ENCODE measurements at regions not wholly inside any gene's neighbourhood (a gene's known extent, or its start where the extent isn't known, plus 50 kb on each side); places are given as distances from the start of the nearest gene placed in this dataset.

GRCh38 chr9:1718836-1719235, 296.3 kb upstream of the SMARCA2 start:
- H3K27me3 Mint-ChIP-seq (ENCODE audit: low read depth), result no peaks in the 10 kb centered on the region
- H3K4me1 Mint-ChIP-seq (ENCODE audit: low read depth), result no peaks in the 10 kb centered on the region
- no peaks in the 10 kb centered on the region for H3K36me3 Mint-ChIP-seq (ENCODE audit: low read depth)
- H3K27ac Mint-ChIP-seq (ENCODE audit: unreplicated experiment), result no peak overlapping the region
- H3K9me3 Mint-ChIP-seq (ENCODE audit: low read depth), result peaks cover 12% of the 10 kb centered on the region
- H3K4me3 Mint-ChIP-seq (ENCODE audit: unreplicated experiment), result no peak overlapping the region
- DNase-seq (ENCODE audit: low spot score), result no peak
- TF ChIP-seq CTCF (IDR thresholded peaks at IDR 0.05), result no peak

DNA sequence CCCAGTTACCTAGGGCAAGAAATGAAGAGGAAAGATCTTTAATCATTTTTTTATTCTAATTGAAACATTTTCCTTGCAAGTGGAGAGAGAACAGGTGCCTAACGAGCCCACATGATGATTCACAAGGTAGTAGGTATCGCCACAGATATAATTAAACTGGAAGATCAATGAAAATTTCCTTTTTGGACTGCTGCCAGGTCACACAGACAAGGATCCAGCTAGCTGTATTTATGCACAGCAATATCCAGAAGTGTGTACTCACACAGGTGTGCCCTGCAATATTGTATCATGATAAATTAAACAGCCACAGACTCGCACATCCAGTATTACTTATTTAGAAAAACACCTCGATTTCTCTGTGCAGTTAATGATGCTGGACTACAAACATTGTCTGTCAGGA, 294.0 kb upstream of the SMARCA2 start:
- Mint-ChIP-seq H3K27me3 (ENCODE audit: low read depth) (no peaks in the 10 kb centered on the region), H3K4me3 (ENCODE audit: unreplicated experiment) (no peak overlapping the region), H3K4me1 (ENCODE audit: low read depth) (no peaks in the 10 kb centered on the region), H3K27ac (ENCODE audit: unreplicated experiment) (no peak overlapping the region), H3K36me3 (ENCODE audit: low read depth) (no peaks in the 10 kb centered on the region), H3K9me3 (ENCODE audit: low read depth) (peaks cover 6% of the 10 kb centered on the region)
- no peak for DNase-seq (ENCODE audit: low spot score)
- no peak for TF ChIP-seq CTCF (IDR thresholded peaks at IDR 0.05)

DNA sequence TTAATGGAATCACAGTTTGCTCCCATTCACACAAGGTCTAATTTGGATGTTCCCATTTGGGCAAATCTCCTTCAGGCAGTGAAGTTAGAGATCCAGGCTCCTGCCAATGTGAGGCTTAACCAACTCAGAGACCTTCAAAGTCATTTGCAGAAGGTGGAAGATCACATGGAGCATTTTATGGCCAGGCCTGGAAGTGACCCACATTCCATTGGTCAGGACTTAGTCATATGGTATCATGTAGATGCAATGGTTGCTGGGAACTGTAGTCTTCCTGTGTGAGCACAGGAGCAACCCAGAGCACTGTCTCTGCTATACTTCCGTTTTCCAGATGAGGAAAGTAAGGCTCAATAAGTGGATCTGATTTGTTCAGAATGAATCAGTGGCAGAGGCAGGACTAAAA, 292.7 kb upstream of the SMARCA2 start:
- Mint-ChIP-seq H3K36me3 (ENCODE audit: low read depth) (no peaks in the 10 kb centered on the region), H3K27ac (ENCODE audit: unreplicated experiment) (no peak overlapping the region), H3K4me1 (ENCODE audit: low read depth) (no peaks in the 10 kb centered on the region), H3K27me3 (ENCODE audit: low read depth) (no peaks in the 10 kb centered on the region), H3K9me3 (ENCODE audit: low read depth) (peaks cover 6% of the 10 kb centered on the region), H3K4me3 (ENCODE audit: unreplicated experiment) (no peak overlapping the region)
- no peak for TF ChIP-seq CTCF (IDR thresholded peaks at IDR 0.05)
- no peak for DNase-seq (ENCODE audit: low spot score)

GRCh38 chr9:1723522-1724015, 291.6 kb upstream of the SMARCA2 start:
- TF ChIP-seq CTCF (IDR thresholded peaks at IDR 0.05), result no peak
- DNase-seq (ENCODE audit: low spot score), result no peak
- Mint-ChIP-seq H3K4me3 (ENCODE audit: unreplicated experiment) (no peak overlapping the region), H3K9me3 (ENCODE audit: low read depth) (peaks cover 5% of the 10 kb centered on the region), H3K4me1 (ENCODE audit: low read depth) (no peaks in the 10 kb centered on the region), H3K27me3 (ENCODE audit: low read depth) (no peaks in the 10 kb centered on the region), H3K27ac (ENCODE audit: unreplicated experiment) (no peak overlapping the region), H3K36me3 (ENCODE audit: low read depth) (no peaks in the 10 kb centered on the region)

- peaks cover 7% of the 10 kb centered on the region for H3K9me3 Mint-ChIP-seq (ENCODE audit: low read depth)
- no peak for DNase-seq (ENCODE audit: low spot score)
- no peaks in the 10 kb centered on the region for H3K4me1 Mint-ChIP-seq (ENCODE audit: low read depth)
- no peak overlapping the region for H3K4me3 Mint-ChIP-seq (ENCODE audit: unreplicated experiment)
- H3K27ac Mint-ChIP-seq (ENCODE audit: unreplicated experiment), result no peak overlapping the region
- no peaks in the 10 kb centered on the region for H3K36me3 Mint-ChIP-seq (ENCODE audit: low read depth)
- no peak for TF ChIP-seq CTCF (IDR thresholded peaks at IDR 0.05)
- H3K27me3 Mint-ChIP-seq (ENCODE audit: low read depth), result no peaks in the 10 kb centered on the region
Observed at GRCh38 chr9:1726993-1727759, 288.0 kb upstream of the SMARCA2 start.
